B cell (primary cell): ENCODE measurements at regions not wholly inside any gene's neighbourhood (a gene's known extent, or its start where the extent isn't known, plus 50 kb on each side); places are given as distances from the start of the nearest gene placed in this dataset.

Source experiments
- EZH2 ChIP-seq: IDR thresholded peaks from 2 replicates; pipeline ENCODE4 v1.6.1; 2012; ENCODE audit warnings: borderline replicate concordance, low read depth, mild to moderate bottlenecking, moderate library complexity, low read length; ENCODE audit not compliant: insufficient read depth, poor library complexity, severe bottlenecking
- TF ChIP-seq, protein P1 (sequence below): fragments of 200-600 bp; IDR thresholded peaks from one replicate; pipeline ENCODE4 v1.8.0; 2022; ENCODE audit warnings: antibody characterized with exemption, mild to moderate bottlenecking

DNA sequence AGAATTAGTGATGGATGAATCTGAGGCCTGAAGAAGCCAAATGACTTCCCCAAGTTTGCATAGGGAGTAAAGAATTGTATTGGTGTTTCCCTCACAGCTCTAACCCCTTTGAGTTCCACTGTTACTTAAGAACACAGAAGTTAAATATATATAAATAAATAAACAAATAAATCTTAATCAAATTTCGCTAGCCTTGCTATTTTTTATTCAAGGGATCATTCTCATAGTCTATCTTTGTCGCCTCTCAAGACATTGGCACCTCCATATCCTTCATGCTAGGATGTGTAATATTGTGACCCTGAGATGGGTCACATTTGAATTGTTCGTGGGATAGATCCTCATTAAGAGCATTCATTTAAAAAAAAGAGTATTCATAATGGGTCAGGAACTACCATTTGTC, 121.3 kb upstream of the HNMT start:
- TF ChIP-seq, protein P1, sequence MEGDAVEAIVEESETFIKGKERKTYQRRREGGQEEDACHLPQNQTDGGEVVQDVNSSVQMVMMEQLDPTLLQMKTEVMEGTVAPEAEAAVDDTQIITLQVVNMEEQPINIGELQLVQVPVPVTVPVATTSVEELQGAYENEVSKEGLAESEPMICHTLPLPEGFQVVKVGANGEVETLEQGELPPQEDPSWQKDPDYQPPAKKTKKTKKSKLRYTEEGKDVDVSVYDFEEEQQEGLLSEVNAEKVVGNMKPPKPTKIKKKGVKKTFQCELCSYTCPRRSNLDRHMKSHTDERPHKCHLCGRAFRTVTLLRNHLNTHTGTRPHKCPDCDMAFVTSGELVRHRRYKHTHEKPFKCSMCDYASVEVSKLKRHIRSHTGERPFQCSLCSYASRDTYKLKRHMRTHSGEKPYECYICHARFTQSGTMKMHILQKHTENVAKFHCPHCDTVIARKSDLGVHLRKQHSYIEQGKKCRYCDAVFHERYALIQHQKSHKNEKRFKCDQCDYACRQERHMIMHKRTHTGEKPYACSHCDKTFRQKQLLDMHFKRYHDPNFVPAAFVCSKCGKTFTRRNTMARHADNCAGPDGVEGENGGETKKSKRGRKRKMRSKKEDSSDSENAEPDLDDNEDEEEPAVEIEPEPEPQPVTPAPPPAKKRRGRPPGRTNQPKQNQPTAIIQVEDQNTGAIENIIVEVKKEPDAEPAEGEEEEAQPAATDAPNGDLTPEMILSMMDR = no peak
- TF ChIP-seq EZH2 = no peak
